ENCODE measurements at regions not wholly inside any gene's neighbourhood (a gene's known extent, or its start where the extent isn't known, plus 50 kb on each side); places are given as distances from the start of the nearest gene placed in this dataset.

DNA sequence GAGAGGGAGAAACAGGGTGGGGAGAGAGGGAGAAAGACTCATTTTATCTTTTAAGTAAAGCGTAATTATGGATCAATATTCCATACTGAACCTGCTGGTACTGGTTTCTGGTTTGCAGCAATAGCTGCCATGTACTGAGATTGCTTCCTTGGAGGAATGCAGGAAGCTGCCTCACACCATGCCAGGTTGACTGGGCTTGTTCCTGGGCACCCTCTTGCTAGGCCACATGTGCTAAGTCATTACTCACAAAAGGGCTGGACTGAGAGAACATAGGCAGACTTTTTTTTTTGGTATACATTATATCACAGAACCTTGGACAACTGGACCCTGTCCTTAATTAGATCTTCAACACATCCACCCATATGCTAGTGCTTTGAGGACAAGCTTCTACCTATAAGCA lies 193.4 kb downstream of the ZNF621 start:
- 71% methylated on average over 1 of the region's 1 CpG for WGBS (ENCODE audit: insufficient coverage)
- Mint-ChIP-seq H3K4me1 (no peaks in the 10 kb centered on the region), H3K27me3 (ENCODE audit: low read depth in 2 of 2) (peaks cover 16 to 21% of the 10 kb centered on the region in 2 donors), H3K36me3 (no peaks in the 10 kb centered on the region), H3K9me3 (no peaks in the 10 kb centered on the region), H3K4me3 (no peak overlapping the region), H3K27ac (no peak overlapping the region)
- ATAC-seq (no peak), DNase-seq (no peak)
- Histone ChIP-seq H3K27me3 (ENCODE audit: control insufficient read depth, insufficient read depth, low read length) (no peaks in the 10 kb centered on the region), H3K27ac (ENCODE audit: low read length) (no peak overlapping the region), H3K36me3 (ENCODE audit: control insufficient read depth, insufficient read depth, low read length) (no peaks in the 10 kb centered on the region), H3K9me3 (ENCODE audit: control insufficient read depth, insufficient read depth, low read length) (no peaks in the 10 kb centered on the region), H3K4me3 (ENCODE audit: low read length) (no peak overlapping the region), H3K4me1 (ENCODE audit: control insufficient read depth, insufficient read depth, low read length) (peaks cover 17% of the 10 kb centered on the region)
- intact Hi-C loops (cut with micrococcal nuclease) = no loop called here
- TF ChIP-seq, protein P1, sequence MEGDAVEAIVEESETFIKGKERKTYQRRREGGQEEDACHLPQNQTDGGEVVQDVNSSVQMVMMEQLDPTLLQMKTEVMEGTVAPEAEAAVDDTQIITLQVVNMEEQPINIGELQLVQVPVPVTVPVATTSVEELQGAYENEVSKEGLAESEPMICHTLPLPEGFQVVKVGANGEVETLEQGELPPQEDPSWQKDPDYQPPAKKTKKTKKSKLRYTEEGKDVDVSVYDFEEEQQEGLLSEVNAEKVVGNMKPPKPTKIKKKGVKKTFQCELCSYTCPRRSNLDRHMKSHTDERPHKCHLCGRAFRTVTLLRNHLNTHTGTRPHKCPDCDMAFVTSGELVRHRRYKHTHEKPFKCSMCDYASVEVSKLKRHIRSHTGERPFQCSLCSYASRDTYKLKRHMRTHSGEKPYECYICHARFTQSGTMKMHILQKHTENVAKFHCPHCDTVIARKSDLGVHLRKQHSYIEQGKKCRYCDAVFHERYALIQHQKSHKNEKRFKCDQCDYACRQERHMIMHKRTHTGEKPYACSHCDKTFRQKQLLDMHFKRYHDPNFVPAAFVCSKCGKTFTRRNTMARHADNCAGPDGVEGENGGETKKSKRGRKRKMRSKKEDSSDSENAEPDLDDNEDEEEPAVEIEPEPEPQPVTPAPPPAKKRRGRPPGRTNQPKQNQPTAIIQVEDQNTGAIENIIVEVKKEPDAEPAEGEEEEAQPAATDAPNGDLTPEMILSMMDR (IDR thresholded peaks at IDR 0.05) = no peak

GRCh38 chr3:40718681-40719080 lies 193.9 kb downstream of the ZNF621 start:
- no peak overlapping the region for H3K27ac ChIP-seq (ENCODE audit: low read length)
- ATAC-seq (no peak), DNase-seq (no peak)
- 25% methylated on average over 1 of the region's 1 CpG for WGBS (ENCODE audit: insufficient coverage)
- H3K9me3 ChIP-seq (ENCODE audit: control insufficient read depth, insufficient read depth, low read length) = no peaks in the 10 kb centered on the region
- no peaks in the 10 kb centered on the region for H3K36me3 ChIP-seq (ENCODE audit: control insufficient read depth, insufficient read depth, low read length)
- Mint-ChIP-seq H3K4me3 (no peak overlapping the region), H3K36me3 (no peaks in the 10 kb centered on the region), H3K27ac (no peak overlapping the region), H3K27me3 (ENCODE audit: low read depth in 2 of 2) (peaks cover 14 to 21% of the 10 kb centered on the region in 2 donors), H3K9me3 (no peaks in the 10 kb centered on the region), H3K4me1 (no peaks in the 10 kb centered on the region)
- intact Hi-C loops (cut with micrococcal nuclease) = no loop called here
- TF ChIP-seq, protein P1 (IDR thresholded peaks at IDR 0.05) = no peak
- H3K4me1 ChIP-seq (ENCODE audit: control insufficient read depth, insufficient read depth, low read length) = peaks cover 12% of the 10 kb centered on the region
- H3K4me3 ChIP-seq (ENCODE audit: low read length) = no peak overlapping the region
- H3K27me3 ChIP-seq (ENCODE audit: control insufficient read depth, insufficient read depth, low read length) = no peaks in the 10 kb centered on the region

DNA sequence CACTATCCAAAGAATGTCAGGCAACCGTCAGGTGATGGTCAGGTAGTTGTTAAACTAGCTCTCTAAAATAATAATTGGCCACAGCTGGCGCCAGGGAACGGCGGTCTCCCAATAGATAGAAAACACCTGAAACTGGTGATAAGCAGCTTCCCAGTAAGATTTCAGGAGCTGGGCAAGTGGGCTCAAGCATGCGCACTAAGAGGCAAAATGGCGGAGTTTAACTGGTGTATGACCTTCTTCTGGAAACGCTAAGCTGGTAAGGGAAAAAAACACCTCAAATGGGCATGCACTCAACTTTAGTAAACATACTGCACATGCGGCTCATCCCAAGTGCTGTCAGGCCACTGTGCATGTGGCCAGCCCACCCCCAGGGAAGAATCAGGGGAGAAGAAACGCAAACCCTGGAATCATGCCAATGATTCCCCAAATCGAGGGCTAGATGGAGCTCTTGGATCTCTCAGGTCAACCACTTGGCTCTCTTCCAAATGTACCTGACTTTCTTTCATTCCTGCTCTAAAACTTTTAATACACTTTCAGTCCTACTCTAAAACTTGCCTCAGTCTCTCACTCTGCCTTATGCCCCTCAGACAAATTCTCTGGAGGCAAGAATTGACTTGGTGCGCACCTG lies 195.0 kb downstream of the ZNF621 start:
- intact Hi-C loops (cut with micrococcal nuclease) = no loop called here
- peaks cover 7 to 10% of the 10 kb centered on the region in 2 donors for H3K27me3 Mint-ChIP-seq (ENCODE audit: low read depth in 2 of 2)
- Histone ChIP-seq H3K27ac (ENCODE audit: low read length) (no peak overlapping the region), H3K9me3 (ENCODE audit: control insufficient read depth, insufficient read depth, low read length) (no peaks in the 10 kb centered on the region), H3K4me1 (ENCODE audit: control insufficient read depth, insufficient read depth, low read length) (peaks cover 2% of the 10 kb centered on the region), H3K4me3 (ENCODE audit: low read length) (no peak overlapping the region), H3K27me3 (ENCODE audit: control insufficient read depth, insufficient read depth, low read length) (no peaks in the 10 kb centered on the region), H3K36me3 (ENCODE audit: control insufficient read depth, insufficient read depth, low read length) (no peaks in the 10 kb centered on the region)
- no peak for ATAC-seq
- no peaks in the 10 kb centered on the region for H3K9me3 Mint-ChIP-seq
- TF ChIP-seq, protein P1 (IDR thresholded peaks at IDR 0.05) = no peak
- H3K36me3 Mint-ChIP-seq = no peaks in the 10 kb centered on the region
- H3K27ac Mint-ChIP-seq = no peak overlapping the region
- no peak overlapping the region for H3K4me3 Mint-ChIP-seq
- H3K4me1 Mint-ChIP-seq = no peaks in the 10 kb centered on the region
- 87% methylated on average over 11 of the region's 11 CpGs for WGBS (ENCODE audit: insufficient coverage)
- no peak for DNase-seq

GRCh38 chr3:40720341-40720740 lies 195.6 kb downstream of the ZNF621 start:
- no peak for ATAC-seq
- H3K4me1 Mint-ChIP-seq = no peaks in the 10 kb centered on the region
- H3K27ac ChIP-seq (ENCODE audit: low read length) = no peak overlapping the region
- no peaks in the 10 kb centered on the region for H3K4me1 ChIP-seq (ENCODE audit: control insufficient read depth, insufficient read depth, low read length)
- intact Hi-C loops (cut with micrococcal nuclease) = no loop called here
- H3K4me3 Mint-ChIP-seq = no peak overlapping the region
- H3K36me3 ChIP-seq (ENCODE audit: control insufficient read depth, insufficient read depth, low read length) = no peaks in the 10 kb centered on the region
- DNase-seq = no peak
- TF ChIP-seq, protein P1 (IDR thresholded peaks at IDR 0.05) = no peak
- no peaks in the 10 kb centered on the region for H3K27me3 ChIP-seq (ENCODE audit: control insufficient read depth, insufficient read depth, low read length)
- H3K27ac Mint-ChIP-seq = no peak overlapping the region
- H3K9me3 ChIP-seq (ENCODE audit: control insufficient read depth, insufficient read depth, low read length) = no peaks in the 10 kb centered on the region
- peaks cover 2 to 4% of the 10 kb centered on the region in 2 donors for H3K27me3 Mint-ChIP-seq (ENCODE audit: low read depth in 2 of 2)
- no peak overlapping the region for H3K4me3 ChIP-seq (ENCODE audit: low read length)
- no peaks in the 10 kb centered on the region for H3K36me3 Mint-ChIP-seq
- no peaks in the 10 kb centered on the region for H3K9me3 Mint-ChIP-seq
- WGBS (ENCODE audit: insufficient coverage) = 90% methylated on average over 3 of the region's 4 CpGs

Measured in natural killer cell (primary cell).